ENCODE measurements at regions not wholly inside any gene's neighbourhood (a gene's known extent, or its start where the extent isn't known, plus 50 kb on each side); places are given as distances from the start of the nearest gene placed in this dataset.

DNA sequence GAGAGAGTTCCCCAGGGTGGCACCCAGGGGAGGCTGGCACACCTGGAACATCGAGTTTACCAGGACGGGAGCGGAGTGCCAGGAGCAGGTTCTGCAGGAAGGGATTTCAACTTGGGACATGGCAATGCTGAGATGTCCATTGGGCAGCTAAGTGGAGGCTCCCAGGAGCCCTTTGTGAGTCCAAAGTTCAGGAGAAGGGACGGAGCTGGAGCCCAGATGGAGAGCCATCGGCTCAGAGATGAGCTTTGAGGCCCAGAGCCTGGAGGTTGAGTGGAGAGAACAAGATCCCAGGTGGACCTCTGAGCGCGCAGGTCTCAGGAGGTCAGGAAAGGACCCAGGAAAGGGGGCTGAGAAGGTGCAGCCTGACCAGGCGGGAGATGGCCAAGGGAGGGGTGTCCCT is 67.5 kb upstream of the AFDN start:
- DNase-seq: no peak

DNA sequence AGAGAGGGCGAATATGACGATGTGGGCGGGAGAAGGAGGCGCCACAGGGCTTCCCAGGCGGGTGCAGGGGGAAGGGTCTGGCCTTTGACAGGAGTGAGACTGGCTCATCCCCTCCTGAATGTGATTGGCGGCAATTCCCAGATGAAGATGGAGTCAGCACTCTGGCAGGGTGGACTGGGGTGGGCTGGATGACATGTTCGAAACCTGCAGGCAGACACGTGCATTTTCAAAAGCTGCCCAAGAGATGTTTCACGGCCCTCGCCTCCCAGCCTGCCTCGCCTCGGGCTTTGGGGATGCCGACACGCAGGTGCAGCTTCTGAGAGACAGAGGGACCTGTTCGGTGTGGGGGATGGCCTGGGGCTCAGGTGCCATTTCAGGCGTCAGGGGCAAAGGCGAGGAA is 66.8 kb upstream of the AFDN start:
- no peak for DNase-seq

DNA sequence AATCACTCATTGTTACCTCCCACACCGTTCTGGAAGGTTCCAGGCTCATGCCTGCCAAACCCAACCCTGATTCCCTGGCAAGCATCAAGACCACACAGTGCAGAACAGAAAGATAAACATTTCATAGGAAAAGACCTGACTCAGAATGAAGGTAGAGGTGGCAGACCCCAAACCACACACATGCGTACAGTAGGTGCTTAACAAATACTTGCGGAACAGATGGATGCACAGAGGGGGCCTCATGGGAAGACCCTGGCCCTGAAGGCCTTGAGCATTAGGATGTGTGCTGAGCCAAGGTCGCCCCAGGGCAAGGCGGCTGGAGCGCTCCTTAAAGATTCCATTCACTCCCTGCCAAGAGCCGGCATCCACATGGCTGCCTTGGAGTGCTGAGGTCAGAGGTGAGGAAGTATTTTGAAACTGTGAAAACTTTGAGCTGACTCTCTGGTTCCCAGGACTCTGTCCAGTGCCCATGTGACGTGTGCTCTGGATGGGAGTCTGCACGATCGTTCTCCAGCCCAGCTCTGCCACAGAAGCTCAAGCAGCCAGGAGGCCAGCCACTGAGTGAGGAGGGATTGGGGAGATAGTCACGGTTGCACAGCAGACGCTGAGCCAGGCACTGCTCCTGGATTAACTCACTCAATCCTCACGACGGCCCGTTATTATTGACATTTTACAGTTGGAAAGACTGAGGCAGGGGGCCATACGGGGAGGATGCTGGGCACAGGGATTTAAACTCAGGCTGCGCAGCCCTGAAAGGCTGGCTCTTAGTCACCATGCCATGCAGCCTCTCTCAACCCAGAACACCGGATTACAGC is 65.5 kb upstream of the AFDN start:
- no peak for DNase-seq

DNA sequence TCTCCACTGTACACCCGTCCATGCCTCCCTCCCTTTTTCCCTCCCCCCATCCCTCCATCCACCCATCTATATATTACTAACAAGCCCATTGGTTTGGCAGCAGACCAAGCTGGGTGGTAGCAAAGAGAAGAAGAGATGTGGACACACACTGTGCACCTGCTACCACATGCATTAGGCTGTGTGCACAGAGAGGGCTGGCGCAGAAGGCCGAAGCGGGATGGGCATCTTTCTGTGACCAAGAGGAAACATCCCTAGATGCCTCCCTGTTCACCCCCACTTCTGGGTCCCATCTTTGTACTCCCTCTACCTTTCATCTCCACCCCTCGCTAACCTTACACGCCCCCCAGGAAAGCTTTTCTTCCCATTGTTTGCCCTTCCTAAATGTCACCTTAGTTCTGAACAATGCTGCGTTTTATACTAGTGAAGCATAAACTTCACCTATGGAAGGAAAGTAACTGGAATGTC is 64.9 kb upstream of the AFDN start:
- no peak for DNase-seq

DNA sequence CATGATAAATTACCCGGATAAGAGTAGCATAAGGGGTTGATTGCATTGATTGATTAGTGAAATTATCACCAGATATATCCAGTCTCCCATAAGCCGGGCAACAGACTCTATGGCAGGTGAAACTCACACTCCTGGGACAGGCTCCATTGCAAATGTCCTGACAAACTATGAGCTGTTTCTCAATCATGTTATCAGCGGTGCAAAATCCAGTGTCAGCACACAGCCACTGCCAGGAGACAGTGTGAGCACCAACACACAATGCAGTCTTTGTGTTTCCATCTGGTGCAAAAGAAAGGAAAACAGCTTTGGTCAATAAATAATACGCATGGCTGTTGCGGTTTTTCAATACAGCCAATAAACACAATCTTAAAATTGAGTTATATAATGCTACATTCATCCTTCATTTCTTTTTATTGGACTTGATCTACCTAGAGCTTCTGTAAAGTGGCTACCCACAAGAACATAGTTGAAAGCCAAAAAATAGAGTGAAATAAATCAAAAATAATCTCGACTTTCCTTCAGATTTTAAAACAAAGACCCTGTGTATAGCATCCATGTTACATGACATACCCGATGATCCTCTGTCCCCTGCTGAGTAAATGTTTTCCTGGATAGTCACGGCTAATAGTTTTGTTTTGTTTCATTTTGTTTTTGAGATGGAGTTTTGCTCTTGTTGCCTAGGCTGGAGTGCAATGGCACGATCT is 64.3 kb upstream of the AFDN start:
- DNase-seq: peak in 1 of 2 donors; percentile 53

DNA sequence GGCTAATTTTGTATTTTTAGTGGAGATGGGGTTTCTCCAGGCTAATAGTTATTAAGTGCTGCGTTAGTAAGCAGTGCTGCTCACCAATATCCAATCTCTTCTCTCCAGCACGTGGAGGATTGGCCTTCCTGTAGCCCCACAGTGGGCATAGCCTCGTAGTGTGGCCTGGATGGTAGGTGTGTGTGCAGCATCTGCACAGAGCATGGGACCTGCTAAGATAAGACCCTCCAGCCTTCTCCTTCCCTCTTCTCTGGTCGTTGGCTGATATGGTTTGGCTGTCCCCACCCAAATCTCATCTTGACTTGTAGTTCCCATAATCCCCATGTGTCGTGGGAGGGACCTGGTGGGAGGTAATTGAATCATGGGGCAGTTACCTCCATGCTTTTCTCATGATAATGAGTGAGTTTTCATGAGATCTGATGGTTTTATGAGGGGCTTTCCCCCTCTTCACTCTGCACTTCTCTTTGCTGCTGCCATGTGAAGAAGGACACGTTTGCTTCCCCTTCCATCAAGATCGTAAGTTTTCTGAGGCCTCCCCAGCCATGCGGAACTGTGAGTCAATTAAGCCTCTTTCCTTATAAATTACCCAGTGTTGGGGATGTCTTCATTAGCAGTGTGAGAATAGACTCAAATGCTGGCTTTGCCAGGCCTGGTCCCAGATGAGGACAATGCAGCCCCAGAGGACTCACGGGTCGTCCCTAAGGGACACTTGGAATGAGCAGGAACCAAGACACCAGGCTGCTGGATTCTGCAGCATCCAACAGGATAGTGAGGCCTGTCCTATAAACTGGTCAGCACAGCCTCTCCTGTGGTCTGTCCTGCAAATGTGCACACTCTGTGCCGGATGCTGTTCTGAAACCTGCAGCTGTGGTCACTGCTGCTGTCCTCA is 63.4 kb upstream of the AFDN start:
- DNase-seq: no peak

DNA sequence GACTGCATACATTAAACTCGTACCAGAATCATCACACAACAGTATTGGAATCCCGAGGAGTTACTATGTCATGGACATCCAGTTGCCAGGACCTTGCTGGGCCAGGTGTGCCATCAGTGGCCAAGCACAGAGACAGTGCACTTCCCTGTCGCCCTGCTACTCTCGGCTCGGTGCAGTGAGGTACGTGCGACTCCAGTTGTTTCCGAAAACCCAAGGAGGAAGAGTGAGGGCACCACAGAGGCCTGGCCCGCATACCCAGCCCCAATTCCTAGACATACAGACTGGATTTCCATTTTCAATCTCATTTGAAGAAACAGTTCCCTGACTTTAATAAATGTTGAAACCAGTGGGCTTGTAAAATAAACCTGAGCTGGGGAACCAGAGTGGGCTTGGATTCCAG is 62.5 kb upstream of the AFDN start:
- no peak for DNase-seq

DNA sequence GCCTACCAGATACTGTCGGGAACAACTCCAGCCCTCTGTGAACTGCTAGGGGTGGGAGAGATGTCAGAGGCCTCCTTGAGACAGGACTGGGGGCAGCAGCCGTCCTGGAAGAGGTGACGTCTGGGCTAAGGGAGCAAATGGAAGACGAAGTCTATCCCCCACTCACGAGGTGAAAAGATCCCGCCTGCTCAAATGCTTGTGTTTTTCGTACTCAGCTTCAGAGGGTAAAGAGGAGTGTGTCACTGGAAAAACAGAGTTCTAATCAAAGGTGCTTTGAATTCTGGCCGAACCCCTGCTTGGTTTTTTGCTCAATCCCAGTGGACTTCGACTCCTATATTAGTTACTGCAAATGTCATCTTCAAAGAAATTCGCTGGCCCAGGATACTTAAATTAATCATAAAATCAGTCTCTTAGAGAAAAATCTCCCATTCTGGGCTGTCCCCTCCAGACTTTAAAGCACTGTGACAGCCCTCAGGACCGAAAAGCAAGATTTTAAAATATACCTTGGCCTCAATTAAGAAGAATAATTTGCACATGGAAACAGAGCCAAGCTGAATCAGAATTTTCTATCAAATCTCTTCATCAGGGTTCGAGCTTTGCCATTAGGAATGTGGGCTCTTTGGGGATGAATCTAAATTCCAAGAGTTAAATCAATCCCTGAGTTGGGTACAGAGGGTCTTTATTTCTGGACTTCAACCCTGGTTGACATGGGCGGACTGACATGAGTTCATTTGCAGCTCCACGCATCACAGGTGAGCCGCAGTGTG is 61.8 kb upstream of the AFDN start:
- DNase-seq: no peak

DNA sequence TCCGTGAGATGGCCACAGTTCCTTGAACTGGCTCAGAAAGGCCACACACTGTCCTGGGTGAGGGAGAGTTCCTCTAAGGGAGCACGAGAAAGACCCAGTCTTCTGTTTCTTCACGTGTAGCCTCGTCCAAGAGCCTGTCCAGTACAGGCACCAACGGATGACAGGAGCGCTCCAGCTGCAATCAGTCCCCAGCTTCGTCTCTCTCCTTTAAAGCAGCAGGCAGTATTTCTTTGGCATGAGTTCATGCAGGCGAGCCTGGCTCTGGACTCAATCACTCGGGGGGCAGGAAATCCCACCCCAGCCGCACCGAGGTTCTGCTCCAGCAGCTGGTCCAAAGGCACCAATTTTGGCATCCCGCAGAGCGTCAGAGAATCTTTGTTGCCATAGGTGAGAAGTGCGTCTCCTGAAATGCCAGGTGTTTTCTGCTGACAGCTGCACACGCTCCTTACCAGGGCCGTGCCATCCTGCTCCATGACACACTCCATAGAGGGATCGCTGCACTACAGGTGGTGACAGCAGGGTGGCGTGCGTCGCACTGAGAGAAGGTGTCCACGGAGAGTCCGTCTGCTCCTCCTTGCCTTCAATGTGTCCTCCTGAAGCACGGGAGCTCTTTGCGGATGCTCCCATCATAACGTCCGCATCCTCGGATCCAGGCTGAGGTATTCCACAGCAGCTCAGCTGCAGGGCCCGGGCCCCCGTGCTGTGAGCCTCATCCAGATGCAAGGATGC is 59.6 kb upstream of the AFDN start:
- DNase-seq: no peak

DNA sequence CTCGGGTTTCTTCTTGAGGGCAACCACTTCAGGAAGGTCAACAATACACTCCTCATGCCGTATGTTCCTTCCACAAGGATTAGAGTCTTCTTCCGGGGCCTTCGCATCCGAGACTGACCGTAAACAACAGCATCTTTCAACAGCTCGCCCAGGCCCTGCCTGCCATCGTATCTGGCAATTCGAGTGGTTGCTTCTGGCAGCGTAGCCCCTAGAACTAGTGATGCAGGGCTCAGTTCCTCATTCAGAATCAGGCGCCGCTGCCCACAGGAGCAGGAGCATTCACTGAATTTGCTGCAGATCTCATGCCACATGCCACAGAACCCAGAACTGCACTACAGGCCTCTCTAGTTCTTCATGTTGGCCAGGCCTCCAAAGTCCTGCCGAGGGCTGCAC is 59.0 kb upstream of the AFDN start:
- DNase-seq: no peak

DNA sequence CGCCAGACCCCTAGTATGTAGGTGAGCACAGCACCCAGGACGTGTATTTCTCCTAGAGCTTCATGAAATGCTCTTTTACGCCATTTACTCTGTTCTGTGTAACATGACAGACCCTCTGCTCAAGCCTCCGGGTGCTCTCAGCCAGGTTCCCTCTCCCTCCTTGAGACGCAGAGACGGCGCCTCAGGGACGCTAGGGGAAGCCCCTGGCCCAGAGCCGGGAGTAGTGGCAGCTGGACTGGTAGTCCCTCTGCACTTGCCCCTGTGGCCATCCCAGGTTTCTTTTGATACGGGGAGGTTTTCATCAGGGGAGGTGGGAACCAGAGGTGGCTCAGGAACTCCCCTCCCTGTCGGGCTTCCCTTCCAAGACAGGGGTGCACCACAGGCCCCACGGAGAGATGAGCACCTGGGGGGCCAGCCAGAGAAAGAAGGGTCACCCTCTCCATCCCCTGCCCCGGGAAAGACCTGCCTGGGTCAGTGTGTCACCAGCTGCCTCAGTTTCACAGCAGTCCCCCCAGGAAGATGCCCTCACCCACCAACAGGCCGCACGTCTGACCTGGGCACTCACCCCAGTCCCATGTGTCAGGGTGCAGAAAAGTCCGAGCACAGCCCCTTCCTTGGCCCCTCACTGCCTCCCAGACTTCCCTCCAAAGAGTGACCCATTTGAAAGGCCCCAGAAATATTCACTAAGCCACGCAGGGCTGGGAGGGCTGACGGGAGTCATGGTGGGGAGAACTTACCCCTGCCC is 58.1 kb upstream of the AFDN start:
- DNase-seq: no peak

DNA sequence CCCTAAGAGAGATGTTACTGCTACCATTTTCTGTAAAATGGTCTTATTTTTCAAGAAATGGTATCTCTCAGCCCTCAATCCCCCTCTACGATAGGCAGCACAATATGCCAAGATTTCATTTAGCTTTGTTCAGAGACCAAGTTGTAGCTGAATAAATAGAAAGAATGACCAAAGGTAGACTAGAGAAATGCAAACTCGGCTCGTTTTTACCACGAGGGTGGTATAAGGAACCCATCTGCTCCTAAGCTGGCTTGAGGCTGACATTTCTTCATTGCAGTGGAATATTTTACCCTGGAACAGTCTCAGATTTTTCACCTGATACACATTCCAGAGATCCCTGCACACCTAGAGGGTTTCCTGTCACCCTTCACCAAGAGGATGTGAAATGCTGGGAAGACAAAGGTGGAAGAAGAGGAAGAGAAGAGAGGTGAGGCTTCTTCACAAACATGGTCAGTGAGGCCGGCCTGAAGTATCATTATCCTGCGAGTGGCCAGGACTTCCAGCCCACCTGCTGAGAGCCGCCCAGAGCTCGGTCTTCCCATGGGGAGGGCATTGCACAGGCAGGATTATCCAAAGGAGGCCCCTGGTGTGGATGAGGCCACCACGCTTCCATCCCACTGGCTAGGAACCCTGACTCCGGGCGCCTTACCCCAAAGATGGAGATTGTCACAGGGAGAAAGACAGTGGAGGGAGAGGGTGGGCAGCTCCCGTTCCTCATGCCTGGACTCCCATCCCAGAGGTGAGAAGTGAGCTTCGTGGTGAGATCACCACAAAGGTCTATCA is 57.1 kb upstream of the AFDN start:
- no peak for DNase-seq

DNA sequence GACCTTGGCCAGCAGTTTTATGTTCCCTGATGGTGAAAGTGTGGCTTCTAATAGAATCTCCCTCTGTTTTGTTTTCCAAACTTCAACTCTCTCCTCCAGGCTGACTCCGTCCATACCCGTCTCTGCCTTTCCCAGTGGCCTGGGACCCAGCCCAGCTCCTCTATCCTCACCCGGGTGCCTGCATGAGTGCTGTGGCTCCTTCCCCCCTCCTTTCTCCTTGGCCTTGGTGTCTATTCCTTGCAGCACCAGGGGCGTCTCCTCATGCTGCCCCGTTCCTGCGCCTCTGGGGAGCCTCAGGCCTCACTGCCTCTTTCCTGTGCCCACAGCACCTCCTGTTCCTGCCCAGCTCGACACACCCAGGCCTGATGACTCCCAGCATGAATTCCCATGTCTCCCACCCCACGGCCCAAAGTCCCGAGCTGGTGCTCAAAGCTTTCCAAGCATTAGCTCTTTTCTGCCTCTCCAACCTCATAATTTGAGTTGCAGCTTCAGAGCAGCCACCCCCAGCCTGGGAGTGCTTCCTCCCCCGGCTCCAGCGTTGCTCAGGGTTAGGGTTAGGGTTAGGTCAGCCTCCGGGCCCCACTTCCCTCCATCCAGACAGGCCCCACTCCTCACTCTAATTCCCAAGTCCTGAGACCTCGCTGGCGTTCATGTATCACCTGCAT is 56.3 kb upstream of the AFDN start:
- no peak for DNase-seq

DNA sequence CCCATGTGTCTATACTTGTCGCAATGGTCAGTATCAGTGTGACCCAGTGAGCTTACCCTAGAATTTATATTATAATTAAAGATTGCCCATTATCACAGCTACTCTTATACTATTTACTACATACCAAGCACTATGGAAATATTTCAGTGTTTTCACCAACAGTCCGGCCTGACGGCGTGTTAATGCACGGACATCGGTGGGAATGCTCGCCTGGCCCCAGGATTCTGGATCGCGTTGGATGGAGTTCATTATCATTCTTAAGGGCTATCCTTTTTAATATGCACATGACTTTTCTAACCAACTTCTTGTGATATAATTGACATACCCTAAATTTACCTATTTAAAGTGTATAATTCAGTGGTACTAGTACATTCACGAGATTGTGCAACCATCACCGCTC is 51.8 kb upstream of the AFDN start:
- no peak for DNase-seq

DNA sequence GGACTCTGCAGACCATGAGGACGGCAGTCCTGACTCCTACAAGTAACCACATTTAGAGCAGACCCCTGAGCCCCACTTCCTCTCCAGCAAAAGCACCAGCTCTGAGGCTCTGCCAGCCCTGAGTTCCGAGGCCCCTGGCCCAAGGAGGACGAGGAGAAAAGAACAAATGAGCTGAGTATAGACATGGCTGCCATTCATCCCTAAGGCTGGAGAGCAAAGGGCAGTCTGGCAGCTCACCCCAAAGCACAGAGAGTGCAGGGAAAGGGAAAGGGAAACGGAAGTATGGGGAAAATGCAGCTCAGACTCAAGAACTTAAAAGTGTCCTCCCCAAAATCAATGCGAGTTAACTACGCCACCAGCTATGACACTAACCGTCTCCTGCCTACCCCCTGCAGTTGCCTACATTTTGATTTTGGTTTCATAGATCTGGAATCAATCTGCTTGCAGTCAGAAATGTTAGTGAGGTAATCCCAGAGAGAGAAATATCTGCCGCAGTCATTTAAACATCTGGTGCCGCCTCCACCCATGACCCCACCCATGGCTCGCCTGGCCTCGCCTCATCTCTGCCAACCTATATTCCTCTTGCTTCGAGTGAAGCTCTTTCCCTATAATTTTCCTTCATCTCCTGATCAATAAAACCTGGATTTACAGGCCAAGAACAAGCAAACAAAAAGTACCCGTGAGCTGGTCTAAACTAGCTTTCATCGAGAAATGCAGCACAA is 49.6 kb upstream of the AFDN start:
- DNase-seq: no peak
